ENCODE measurements at regions not wholly inside any gene's neighbourhood (a gene's known extent, or its start where the extent isn't known, plus 50 kb on each side); places are given as distances from the start of the nearest gene placed in this dataset.

DNA sequence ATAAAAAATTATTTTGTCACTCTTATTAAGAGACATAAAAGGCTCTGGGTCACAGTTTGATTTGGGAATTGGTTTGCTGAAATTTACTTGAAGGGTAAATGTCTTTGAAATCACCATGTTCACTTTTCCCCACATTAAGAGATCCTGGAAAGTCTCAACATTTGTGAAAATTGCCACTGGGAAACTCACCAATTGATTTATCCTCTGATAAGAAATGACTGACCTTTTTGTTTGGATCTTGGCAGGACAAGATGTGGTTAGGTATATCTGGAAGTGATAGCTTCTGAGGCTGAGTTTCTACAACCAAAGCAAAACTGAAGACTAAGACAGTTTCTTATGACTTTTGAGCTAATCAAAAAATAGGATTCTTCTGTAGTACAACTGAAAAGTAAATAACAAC is 107.1 kb upstream of the TMEM106B start:
- H3K36me3 ChIP-seq (ENCODE audit: insufficient read depth, low read length): no peaks in the 10 kb centered on the region
- H4K20me1 ChIP-seq (ENCODE audit: insufficient read depth): no peaks in the 10 kb centered on the region
- no peak overlapping the region for H3K27ac ChIP-seq (ENCODE audit: low read length)
- H3K27me3 ChIP-seq (ENCODE audit: insufficient read depth, low read depth, low read length): no peaks in the 10 kb centered on the region
- H3K4me3 ChIP-seq (ENCODE audit: low read length): no peak overlapping the region
- no peaks in the 10 kb centered on the region for H3K79me2 ChIP-seq (replicated peaks; ENCODE audit: insufficient read depth, low read length)
- no peaks in the 10 kb centered on the region for H3F3A ChIP-seq (ENCODE audit: insufficient read depth, low read length, poor library complexity, severe bottlenecking)
- no peak overlapping the region for H3K9ac ChIP-seq (ENCODE audit: low read length)
- TF ChIP-seq MXI1 (conservative IDR thresholded peaks at IDR 0.05; ENCODE audit: poor library complexity, severe bottlenecking): no peak
- no peak for TF ChIP-seq TAF1 (IDR thresholded peaks at IDR 0.05; ENCODE audit: low read depth)
- no peak for TF ChIP-seq EP300 (conservative IDR thresholded peaks at IDR 0.05; ENCODE audit: poor library complexity, severe bottlenecking)
- TF ChIP-seq POLR2AphosphoS5 (IDR thresholded peaks at IDR 0.05): no peak
- TF ChIP-seq, protein P1, sequence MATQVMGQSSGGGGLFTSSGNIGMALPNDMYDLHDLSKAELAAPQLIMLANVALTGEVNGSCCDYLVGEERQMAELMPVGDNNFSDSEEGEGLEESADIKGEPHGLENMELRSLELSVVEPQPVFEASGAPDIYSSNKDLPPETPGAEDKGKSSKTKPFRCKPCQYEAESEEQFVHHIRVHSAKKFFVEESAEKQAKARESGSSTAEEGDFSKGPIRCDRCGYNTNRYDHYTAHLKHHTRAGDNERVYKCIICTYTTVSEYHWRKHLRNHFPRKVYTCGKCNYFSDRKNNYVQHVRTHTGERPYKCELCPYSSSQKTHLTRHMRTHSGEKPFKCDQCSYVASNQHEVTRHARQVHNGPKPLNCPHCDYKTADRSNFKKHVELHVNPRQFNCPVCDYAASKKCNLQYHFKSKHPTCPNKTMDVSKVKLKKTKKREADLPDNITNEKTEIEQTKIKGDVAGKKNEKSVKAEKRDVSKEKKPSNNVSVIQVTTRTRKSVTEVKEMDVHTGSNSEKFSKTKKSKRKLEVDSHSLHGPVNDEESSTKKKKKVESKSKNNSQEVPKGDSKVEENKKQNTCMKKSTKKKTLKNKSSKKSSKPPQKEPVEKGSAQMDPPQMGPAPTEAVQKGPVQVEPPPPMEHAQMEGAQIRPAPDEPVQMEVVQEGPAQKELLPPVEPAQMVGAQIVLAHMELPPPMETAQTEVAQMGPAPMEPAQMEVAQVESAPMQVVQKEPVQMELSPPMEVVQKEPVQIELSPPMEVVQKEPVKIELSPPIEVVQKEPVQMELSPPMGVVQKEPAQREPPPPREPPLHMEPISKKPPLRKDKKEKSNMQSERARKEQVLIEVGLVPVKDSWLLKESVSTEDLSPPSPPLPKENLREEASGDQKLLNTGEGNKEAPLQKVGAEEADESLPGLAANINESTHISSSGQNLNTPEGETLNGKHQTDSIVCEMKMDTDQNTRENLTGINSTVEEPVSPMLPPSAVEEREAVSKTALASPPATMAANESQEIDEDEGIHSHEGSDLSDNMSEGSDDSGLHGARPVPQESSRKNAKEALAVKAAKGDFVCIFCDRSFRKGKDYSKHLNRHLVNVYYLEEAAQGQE (IDR thresholded peaks at IDR 0.05; ENCODE audit: borderline replicate concordance): no peak
- no peak for TF ChIP-seq SMC3 (conservative IDR thresholded peaks at IDR 0.05; ENCODE audit: poor library complexity)
- TF ChIP-seq, protein P2, sequence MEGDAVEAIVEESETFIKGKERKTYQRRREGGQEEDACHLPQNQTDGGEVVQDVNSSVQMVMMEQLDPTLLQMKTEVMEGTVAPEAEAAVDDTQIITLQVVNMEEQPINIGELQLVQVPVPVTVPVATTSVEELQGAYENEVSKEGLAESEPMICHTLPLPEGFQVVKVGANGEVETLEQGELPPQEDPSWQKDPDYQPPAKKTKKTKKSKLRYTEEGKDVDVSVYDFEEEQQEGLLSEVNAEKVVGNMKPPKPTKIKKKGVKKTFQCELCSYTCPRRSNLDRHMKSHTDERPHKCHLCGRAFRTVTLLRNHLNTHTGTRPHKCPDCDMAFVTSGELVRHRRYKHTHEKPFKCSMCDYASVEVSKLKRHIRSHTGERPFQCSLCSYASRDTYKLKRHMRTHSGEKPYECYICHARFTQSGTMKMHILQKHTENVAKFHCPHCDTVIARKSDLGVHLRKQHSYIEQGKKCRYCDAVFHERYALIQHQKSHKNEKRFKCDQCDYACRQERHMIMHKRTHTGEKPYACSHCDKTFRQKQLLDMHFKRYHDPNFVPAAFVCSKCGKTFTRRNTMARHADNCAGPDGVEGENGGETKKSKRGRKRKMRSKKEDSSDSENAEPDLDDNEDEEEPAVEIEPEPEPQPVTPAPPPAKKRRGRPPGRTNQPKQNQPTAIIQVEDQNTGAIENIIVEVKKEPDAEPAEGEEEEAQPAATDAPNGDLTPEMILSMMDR (IDR thresholded peaks at IDR 0.05; ENCODE audit: poor library complexity, severe bottlenecking): no peak
- TF ChIP-seq RAD21 (conservative IDR thresholded peaks at IDR 0.05): no peak
- TF ChIP-seq EZH2 (IDR thresholded peaks at IDR 0.05; ENCODE audit: borderline replicate concordance, insufficient read depth, low read length, poor library complexity, severe bottlenecking): no peak
- no peak overlapping the region for H2AFZ ChIP-seq (ENCODE audit: low read depth, low read length)
- H3K4me2 ChIP-seq (ENCODE audit: low read length): no peak overlapping the region
- H3K9me2 ChIP-seq (ENCODE audit: insufficient read depth, low read length): no peaks in the 10 kb centered on the region
- no peaks in the 10 kb centered on the region for H3K9me3 ChIP-seq (ENCODE audit: low read length)

DNA sequence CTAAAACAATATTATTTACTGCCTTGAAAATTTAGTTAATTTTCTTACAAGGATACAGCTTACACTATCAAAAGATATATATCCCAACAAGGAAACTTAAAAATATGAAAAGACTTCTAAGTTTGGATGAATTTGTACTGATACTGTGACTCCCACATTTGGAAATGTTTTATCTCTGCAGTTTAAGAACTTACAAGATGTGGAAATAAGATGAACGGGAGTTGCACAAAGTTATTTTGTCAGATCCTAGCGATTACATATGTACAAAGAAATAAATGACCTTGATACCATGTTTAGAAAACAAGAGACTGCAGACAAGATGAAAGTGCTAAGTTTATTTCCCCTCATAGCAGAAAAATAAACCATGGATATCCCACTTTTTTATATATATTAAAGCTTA is 103.7 kb upstream of the TMEM106B start:
- no peak overlapping the region for H3K4me2 ChIP-seq (ENCODE audit: low read length)
- no peaks in the 10 kb centered on the region for H3K9me3 ChIP-seq (ENCODE audit: low read length)
- no peak overlapping the region for H3K27ac ChIP-seq (ENCODE audit: low read length)
- H2AFZ ChIP-seq (ENCODE audit: low read depth, low read length): no peak overlapping the region
- H3K9me2 ChIP-seq (ENCODE audit: insufficient read depth, low read length): no peaks in the 10 kb centered on the region
- TF ChIP-seq, protein P2 (IDR thresholded peaks at IDR 0.05; ENCODE audit: poor library complexity, severe bottlenecking): no peak
- TF ChIP-seq MXI1 (conservative IDR thresholded peaks at IDR 0.05; ENCODE audit: poor library complexity, severe bottlenecking): no peak
- no peak for TF ChIP-seq TAF1 (IDR thresholded peaks at IDR 0.05; ENCODE audit: low read depth)
- no peak for TF ChIP-seq EZH2 (IDR thresholded peaks at IDR 0.05; ENCODE audit: borderline replicate concordance, insufficient read depth, low read length, poor library complexity, severe bottlenecking)
- no peak for TF ChIP-seq POLR2AphosphoS5 (IDR thresholded peaks at IDR 0.05)
- TF ChIP-seq RAD21 (conservative IDR thresholded peaks at IDR 0.05): no peak
- TF ChIP-seq EP300 (conservative IDR thresholded peaks at IDR 0.05; ENCODE audit: poor library complexity, severe bottlenecking): no peak
- TF ChIP-seq SMC3 (conservative IDR thresholded peaks at IDR 0.05; ENCODE audit: poor library complexity): no peak
- TF ChIP-seq, protein P1 (IDR thresholded peaks at IDR 0.05; ENCODE audit: borderline replicate concordance): no peak
- no peaks in the 10 kb centered on the region for H4K20me1 ChIP-seq (ENCODE audit: insufficient read depth)
- H3K4me3 ChIP-seq (ENCODE audit: low read length): no peak overlapping the region
- H3K36me3 ChIP-seq (ENCODE audit: insufficient read depth, low read length): no peaks in the 10 kb centered on the region
- H3K79me2 ChIP-seq (replicated peaks; ENCODE audit: insufficient read depth, low read length): no peaks in the 10 kb centered on the region
- H3K9ac ChIP-seq (ENCODE audit: low read length): no peak overlapping the region
- H3F3A ChIP-seq (ENCODE audit: insufficient read depth, low read length, poor library complexity, severe bottlenecking): no peaks in the 10 kb centered on the region
- no peaks in the 10 kb centered on the region for H3K27me3 ChIP-seq (ENCODE audit: insufficient read depth, low read depth, low read length)
